Endothelial cell of umbilical vein (primary cell): ENCODE measurements at regions not wholly inside any gene's neighbourhood (a gene's known extent, or its start where the extent isn't known, plus 50 kb on each side); places are given as distances from the start of the nearest gene placed in this dataset.

Experiments
- EZH2 ChIP-seq: IDR thresholded peaks from 2 replicates; pipeline ENCODE4 v1.6.1; 2012; ENCODE audit warnings: borderline replicate concordance, low read depth, mild to moderate bottlenecking, moderate library complexity, low read length, inconsistent platforms; ENCODE audit not compliant: severe bottlenecking
- FOS ChIP-seq: IDR thresholded peaks from 2 replicates; pipeline ENCODE4 v1.6.1; 2011; ENCODE audit warnings: mild to moderate bottlenecking, low read length, moderate library complexity, borderline replicate concordance; ENCODE audit not compliant: insufficient read depth
- GATA2 ChIP-seq: IDR thresholded peaks from 2 replicates; pipeline ENCODE4 v1.7.0; 2011; ENCODE audit warnings: low read depth, mild to moderate bottlenecking, moderate library complexity, mixed read lengths, low read length; ENCODE audit not compliant: insufficient read length, insufficient read depth
- JUN ChIP-seq: IDR thresholded peaks from 2 replicates; pipeline ENCODE4 v1.6.1; 2011; ENCODE audit warnings: borderline replicate concordance, low read depth; ENCODE audit not compliant: insufficient read length, insufficient read depth
- MYC ChIP-seq: IDR thresholded peaks from one replicate; pipeline ENCODE4 v1.6.1; 2011; ENCODE audit warnings: mild to moderate bottlenecking, low read depth, low read length
- POLR2A ChIP-seq: IDR thresholded peaks from 2 replicates; pipeline ENCODE4 v1.6.1; 2012; ENCODE audit warnings: low read depth, mild to moderate bottlenecking, control low read depth, low read length
- POLR2AphosphoS5 ChIP-seq: IDR thresholded peaks from 2 replicates; pipeline ENCODE4 v1.6.1; 2012; ENCODE audit warnings: low read depth, mild to moderate bottlenecking, control low read depth, low read length, moderate library complexity; ENCODE audit not compliant: insufficient read depth
- TF ChIP-seq, protein P1 (sequence below), 2 donors: IDR thresholded peaks; 1 replicate in 1 of 2; 2 replicates in 1 of 2; pipeline ENCODE4 v1.5.1; 2011; ENCODE audit warnings: low read length in 2 of 2, mild to moderate bottlenecking in 2 of 2, moderate library complexity in 2 of 2, control low read depth in 1 of 2, inconsistent platforms in 1 of 2, low read depth in 1 of 2; ENCODE audit not compliant: insufficient read depth in 1 of 2; ENCODE audit errors: extremely low read depth in 1 of 2
- TF ChIP-seq, protein P2 (sequence below): IDR thresholded peaks from 2 replicates; pipeline ENCODE4 v1.6.1; 2011; ENCODE audit not compliant: insufficient read depth, insufficient read length

GRCh38 chr1:36612121-36612520, 129.4 kb upstream of the CSF3R start:
- TF ChIP-seq POLR2A (no peak), JUN (no peak), FOS (no peak), POLR2AphosphoS5 (no peak), EZH2 (no peak), MYC (no peak), GATA2 (no peak)
- TF ChIP-seq, protein P1, sequence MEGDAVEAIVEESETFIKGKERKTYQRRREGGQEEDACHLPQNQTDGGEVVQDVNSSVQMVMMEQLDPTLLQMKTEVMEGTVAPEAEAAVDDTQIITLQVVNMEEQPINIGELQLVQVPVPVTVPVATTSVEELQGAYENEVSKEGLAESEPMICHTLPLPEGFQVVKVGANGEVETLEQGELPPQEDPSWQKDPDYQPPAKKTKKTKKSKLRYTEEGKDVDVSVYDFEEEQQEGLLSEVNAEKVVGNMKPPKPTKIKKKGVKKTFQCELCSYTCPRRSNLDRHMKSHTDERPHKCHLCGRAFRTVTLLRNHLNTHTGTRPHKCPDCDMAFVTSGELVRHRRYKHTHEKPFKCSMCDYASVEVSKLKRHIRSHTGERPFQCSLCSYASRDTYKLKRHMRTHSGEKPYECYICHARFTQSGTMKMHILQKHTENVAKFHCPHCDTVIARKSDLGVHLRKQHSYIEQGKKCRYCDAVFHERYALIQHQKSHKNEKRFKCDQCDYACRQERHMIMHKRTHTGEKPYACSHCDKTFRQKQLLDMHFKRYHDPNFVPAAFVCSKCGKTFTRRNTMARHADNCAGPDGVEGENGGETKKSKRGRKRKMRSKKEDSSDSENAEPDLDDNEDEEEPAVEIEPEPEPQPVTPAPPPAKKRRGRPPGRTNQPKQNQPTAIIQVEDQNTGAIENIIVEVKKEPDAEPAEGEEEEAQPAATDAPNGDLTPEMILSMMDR (IDR thresholded peaks at IDR 0.05; ENCODE audit: extremely low read depth in 1 of 2, insufficient read depth in 1 of 2, low read depth in 1 of 2, low read length in 2 of 2) = no peak
- TF ChIP-seq, protein P2, sequence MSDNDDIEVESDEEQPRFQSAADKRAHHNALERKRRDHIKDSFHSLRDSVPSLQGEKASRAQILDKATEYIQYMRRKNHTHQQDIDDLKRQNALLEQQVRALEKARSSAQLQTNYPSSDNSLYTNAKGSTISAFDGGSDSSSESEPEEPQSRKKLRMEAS = no peak
